GM20431 (cell line): ENCODE measurements at regions not wholly inside any gene's neighbourhood (a gene's known extent, or its start where the extent isn't known, plus 50 kb on each side); places are given as distances from the start of the nearest gene placed in this dataset.

ENCODE experiments used
- in situ Hi-C: fragments of 300-500 bp; cut with MseI, MboI; formaldehyde crosslinking; loops from one replicate; pipeline ENCODE4 v1.15.0; 2020; ENCODE audit warnings: low sequenced_read_pairs; ENCODE audit not compliant: unreplicated experiment

DNA sequence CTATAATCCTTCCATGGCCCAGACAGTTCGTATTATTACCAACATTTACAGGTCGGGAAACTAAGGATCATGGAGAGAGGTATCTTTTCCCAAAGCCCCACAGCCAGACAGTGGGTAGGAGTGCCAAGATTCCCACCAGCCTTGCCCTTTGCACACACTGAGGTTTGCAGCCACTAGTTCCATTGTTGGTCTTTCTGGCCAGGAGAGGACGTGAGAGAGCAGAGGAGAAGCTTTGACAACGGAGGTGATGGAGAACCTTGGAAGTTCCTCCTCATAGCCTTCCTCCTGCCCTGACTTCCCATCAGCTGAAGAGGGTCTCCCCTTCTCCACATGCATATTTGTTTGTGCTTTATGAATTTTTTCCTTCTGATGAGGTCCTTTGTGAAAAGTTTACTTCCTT lies 50.5 kb upstream of the PLCL2 start:
- in situ Hi-C loops, result loop anchor here (25.0 kb wide), 1 partner anchor 203 kb away; no protein-coding TSS in a partner anchor

DNA sequence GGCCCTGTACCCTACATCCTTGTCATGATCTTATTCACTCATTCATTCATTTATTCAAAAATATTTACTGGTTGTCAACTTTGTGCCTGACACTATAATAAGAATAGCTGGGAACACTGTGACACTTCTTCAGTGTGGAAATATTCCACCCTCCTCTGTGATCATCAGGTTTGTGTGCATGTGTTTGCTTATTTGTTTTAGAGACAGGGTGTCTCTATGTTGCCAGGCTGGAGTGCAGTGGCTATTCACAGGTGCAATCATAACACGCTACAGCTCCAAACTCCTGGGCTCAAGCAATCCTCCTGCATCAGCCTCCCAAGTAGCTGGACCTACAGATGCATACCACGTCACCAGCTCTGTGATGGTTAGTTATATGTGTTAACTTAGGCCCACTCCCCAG lies 50.0 kb upstream of the PLCL2 start:
- in situ Hi-C loops, result loop anchor here (25.0 kb wide), 1 partner anchor 203 kb away; no protein-coding TSS in a partner anchor
